GM12873 (cell line): ENCODE measurements at regions not wholly inside any gene's neighbourhood (a gene's known extent, or its start where the extent isn't known, plus 50 kb on each side); places are given as distances from the start of the nearest gene placed in this dataset.

Experiments
- TF ChIP-seq, protein P1 (sequence below): IDR thresholded peaks from 2 replicates; pipeline ENCODE4 v1.5.1; 2012; ENCODE audit warnings: low read depth, mild to moderate bottlenecking, moderate library complexity, low read length, control low read depth; ENCODE audit not compliant: insufficient read depth; ENCODE audit errors: missing control alignments

DNA sequence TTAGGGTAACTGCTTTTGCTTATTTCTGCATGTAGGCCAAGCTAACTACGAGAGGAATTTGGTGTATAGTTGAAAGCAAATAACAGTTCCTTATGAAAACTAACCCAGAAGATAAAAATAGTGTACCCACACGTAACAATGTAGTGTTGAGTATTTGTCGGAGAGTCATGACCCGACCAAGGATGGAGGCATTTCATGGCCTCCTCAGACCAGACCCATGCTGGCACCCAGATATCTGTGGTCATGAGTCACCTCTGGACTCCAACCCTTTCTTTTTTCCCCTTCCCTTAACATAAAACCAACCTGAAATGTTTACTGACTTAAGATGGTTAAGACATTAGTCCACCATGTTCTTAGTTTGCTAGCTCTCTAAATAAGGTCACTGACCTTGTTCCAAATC, 318.7 kb downstream of the NOL4 start:
- TF ChIP-seq, protein P1, sequence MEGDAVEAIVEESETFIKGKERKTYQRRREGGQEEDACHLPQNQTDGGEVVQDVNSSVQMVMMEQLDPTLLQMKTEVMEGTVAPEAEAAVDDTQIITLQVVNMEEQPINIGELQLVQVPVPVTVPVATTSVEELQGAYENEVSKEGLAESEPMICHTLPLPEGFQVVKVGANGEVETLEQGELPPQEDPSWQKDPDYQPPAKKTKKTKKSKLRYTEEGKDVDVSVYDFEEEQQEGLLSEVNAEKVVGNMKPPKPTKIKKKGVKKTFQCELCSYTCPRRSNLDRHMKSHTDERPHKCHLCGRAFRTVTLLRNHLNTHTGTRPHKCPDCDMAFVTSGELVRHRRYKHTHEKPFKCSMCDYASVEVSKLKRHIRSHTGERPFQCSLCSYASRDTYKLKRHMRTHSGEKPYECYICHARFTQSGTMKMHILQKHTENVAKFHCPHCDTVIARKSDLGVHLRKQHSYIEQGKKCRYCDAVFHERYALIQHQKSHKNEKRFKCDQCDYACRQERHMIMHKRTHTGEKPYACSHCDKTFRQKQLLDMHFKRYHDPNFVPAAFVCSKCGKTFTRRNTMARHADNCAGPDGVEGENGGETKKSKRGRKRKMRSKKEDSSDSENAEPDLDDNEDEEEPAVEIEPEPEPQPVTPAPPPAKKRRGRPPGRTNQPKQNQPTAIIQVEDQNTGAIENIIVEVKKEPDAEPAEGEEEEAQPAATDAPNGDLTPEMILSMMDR, result no peak

DNA sequence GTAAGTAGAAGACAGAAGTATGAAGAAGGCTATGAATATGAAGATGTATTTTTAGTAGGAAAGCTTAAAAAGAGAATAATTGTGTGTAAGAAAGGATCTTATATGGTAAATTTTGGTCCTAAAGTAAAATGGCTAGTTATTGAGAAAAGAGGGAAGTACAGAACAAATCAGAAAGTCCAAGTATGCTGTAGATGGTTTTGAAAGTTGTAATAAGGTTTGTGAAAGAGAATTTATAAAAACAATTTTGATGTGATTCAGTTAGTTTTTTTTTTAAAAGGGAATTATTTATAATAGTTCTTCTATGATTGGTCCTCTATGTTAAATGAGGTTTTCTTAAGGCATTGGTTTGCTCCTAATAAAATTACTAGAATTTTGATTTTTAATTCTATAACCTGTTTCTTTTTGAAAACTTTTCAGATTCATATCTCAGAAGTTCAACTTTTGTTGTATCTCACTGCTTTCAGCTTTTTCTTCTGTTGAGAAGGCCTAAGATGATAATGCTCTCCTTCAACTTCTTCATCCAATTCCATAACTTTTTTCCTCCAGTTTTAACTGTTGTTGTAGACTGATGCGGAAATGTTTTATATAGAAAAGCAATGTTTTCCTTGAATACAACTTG, 322.7 kb downstream of the NOL4 start:
- TF ChIP-seq, protein P1, result no peak

DNA sequence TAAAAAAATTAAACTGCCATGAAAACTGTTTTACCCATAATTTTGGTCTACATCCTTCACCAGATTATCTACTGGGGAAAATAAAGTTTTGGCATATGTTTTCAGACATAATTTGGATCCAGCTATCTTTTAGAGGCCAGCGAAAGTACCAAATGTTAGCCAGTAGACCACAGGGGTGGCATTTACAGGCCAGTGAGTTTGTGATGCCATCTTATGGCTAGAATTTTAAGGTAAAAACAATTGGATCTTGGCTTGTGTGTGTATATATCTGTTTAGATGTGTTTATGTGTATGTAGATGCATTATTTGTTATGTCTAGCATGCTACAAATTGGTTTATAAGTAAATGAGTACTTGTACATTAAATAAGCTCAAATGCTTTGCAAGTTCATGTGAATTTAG, 322.6 kb downstream of the ASXL3 start:
- TF ChIP-seq, protein P1, result no peak

DNA sequence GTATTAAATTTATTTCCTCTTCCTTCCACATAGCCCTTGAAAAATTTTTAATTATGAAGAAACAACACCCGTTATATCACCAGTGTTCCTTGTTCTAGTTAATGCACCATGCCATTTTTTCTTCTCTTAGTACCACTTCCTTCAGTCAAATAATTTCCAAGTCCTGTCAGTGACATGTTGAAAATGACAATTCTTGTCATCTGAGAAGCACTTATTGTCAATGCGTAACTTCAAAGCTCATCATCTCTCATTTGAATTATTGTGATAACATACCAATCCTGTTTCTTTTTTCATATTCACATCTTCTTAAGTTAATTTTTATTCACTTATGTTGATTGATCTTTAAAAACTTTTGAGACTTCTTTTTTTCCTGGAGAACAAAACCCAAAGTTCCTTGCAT, 320.4 kb downstream of the ASXL3 start:
- TF ChIP-seq, protein P1, result no peak

DNA sequence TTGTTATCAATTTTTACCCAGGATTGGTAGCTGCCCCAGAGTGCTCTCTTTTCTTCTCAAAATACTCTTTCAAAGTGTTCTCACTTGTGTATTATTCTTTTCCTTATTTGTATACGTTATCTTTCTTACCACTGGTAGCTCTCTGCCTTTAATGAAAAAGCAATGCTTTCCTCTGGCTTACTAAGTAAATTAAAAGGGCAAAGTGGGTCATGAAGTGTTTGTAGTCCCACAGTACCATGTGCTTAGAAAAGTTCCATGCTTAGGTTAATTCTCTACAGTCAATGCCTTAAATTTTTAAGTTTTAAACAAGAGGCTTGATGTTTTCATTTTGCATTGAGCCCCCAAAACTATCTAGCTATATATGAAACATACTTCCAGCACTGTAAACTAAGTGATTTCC, 300.2 kb downstream of the ASXL3 start:
- TF ChIP-seq, protein P1, result no peak

DNA sequence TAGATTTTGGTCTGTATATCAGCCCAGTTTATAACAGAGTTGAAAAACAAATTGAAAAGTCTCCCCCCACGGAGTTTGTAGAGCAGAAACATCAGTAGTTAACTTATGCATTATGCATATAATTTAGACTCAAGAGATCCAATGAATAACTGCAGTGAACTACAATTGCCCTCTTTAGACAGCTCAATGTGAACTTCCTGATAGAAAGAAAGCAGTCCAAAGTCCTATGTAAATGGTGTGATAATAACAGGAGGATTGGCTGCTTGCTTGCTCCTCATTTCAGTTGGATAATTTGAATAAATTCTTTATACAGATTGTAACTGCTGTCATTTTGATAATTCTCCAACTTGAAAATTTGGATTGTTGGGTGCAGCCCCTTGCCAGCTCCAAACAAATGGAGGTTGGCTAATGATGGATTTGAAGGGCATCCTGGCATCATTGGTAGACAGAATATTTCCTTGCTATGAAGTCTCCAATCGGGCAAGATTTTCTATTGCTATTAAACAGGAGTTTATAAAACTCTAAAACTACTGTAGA, 297.1 kb downstream of the ASXL3 start:
- TF ChIP-seq, protein P1, result no peak

DNA sequence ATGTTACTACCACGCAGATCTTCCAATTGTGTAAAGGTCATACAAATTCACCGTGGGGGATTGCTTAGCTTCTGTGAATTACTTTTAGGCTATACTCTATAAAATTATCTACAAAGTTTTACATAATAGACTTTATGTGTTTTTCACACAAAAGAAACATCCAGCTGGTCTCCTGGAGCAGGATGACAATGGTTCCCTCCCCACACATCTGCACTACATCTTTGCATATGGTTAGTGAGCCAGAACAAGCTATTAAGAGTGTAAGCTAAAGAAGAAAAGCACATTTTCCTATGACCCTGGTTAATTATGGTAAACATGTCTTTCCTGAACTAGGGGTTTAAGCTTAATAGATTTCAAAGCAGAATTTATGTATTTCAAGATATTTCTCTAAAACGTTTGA, 295.1 kb downstream of the ASXL3 start:
- TF ChIP-seq, protein P1, result no peak
